ENCODE measurements at regions not wholly inside any gene's neighbourhood (a gene's known extent, or its start where the extent isn't known, plus 50 kb on each side); places are given as distances from the start of the nearest gene placed in this dataset.

- H3K4me2 ChIP-seq (ENCODE audit: insufficient read depth, low read length) = no peak overlapping the region
- no TSS peak for BruUV-seq (replicated peaks)
- H4K20me1 ChIP-seq (replicated peaks; ENCODE audit: control insufficient read depth, extremely low read depth, insufficient read depth, low read length) = no peaks in the 10 kb centered on the region
- no peaks in the 10 kb centered on the region for H3K9me3 ChIP-seq (replicated peaks; ENCODE audit: control insufficient read depth, insufficient read depth, low read length)
- H3K27ac ChIP-seq (ENCODE audit: insufficient read depth, low read depth, low read length) = no peak overlapping the region
- dilution Hi-C loops (cut with MboI; ENCODE audit: extremely low pct_ligation_motif_present, low sequenced_read_pairs) = no loop called here
- POLR2A ChIA-PET = no interaction called here
- no peak overlapping the region for H2AFZ ChIP-seq (ENCODE audit: low read depth, low read length)
- DNase-seq (ENCODE audit: low read depth, low spot score) (no peak), FAIRE-seq (no peak)
- TF ChIP-seq GATA2 (IDR thresholded peaks at IDR 0.05; ENCODE audit: insufficient read depth, insufficient read length, low read depth, low read length) = no peak
- TF ChIP-seq JUN (IDR thresholded peaks at IDR 0.05; ENCODE audit: borderline replicate concordance, insufficient read depth, insufficient read length, low read depth) = no peak
- CTCF ChIA-PET = interaction anchor here (0.8 to 2.1 kb wide), 9 partner anchors 8 to 372 kb away, joined by 3 to 15 read pairs (median 4); no protein-coding TSS in a partner anchor
- peaks cover 2% of the 10 kb centered on the region for H3K4me1 ChIP-seq (ENCODE audit: control insufficient read depth, extremely low read depth, insufficient read depth, low read length)
- no peak overlapping the region for H3K4me3 ChIP-seq (replicated peaks in 1 of 3; ENCODE audit: insufficient read depth in 1 of 3, low read depth in 1 of 3, low read length in 3 of 3)
- no peak overlapping the region for H3K9ac ChIP-seq (replicated peaks; ENCODE audit: extremely low read depth, insufficient read depth, low read length)
- H3K27me3 ChIP-seq (ENCODE audit: control insufficient read depth in 2 of 2, insufficient read depth in 2 of 2, low read length in 2 of 2) = peaks cover 0 to 2% of the 10 kb centered on the region in 2 experiments
- H3K79me2 ChIP-seq (ENCODE audit: control insufficient read depth, insufficient read depth, low read length) = no peaks in the 10 kb centered on the region
- intact Hi-C loops (cut with micrococcal nuclease) = loop anchor here (5.0 kb wide), 1 partner anchor 374 kb away; no protein-coding TSS in a partner anchor
- no peaks in the 10 kb centered on the region for H3K9me1 ChIP-seq (replicated peaks; ENCODE audit: control insufficient read depth, extremely low read depth, insufficient read depth, low read length)
- H3K36me3 ChIP-seq (ENCODE audit: control insufficient read depth in 2 of 2, extremely low read depth in 1 of 2, insufficient read depth in 2 of 2, low read length in 2 of 2) = no peaks in the 10 kb centered on the region
These were observed 96.9 kb upstream of the GLS start for GRCh38 chr2:190783513-190784263.

- intact Hi-C loops (cut with micrococcal nuclease) = no loop called here
- FAIRE-seq (no peak), DNase-seq (ENCODE audit: low read depth, low spot score) (no peak)
- Histone ChIP-seq H3K9me1 (replicated peaks; ENCODE audit: control insufficient read depth, extremely low read depth, insufficient read depth, low read length) (no peaks in the 10 kb centered on the region), H3K27ac (ENCODE audit: insufficient read depth, low read depth, low read length) (no peak overlapping the region), H4K20me1 (replicated peaks; ENCODE audit: control insufficient read depth, extremely low read depth, insufficient read depth, low read length) (no peaks in the 10 kb centered on the region), H3K9me3 (replicated peaks; ENCODE audit: control insufficient read depth, insufficient read depth, low read length) (no peaks in the 10 kb centered on the region), H3K27me3 (ENCODE audit: control insufficient read depth in 2 of 2, insufficient read depth in 2 of 2, low read length in 2 of 2) (peaks cover 0 to 2% of the 10 kb centered on the region in 2 experiments), H3K79me2 (ENCODE audit: control insufficient read depth, insufficient read depth, low read length) (no peaks in the 10 kb centered on the region), H3K4me1 (ENCODE audit: control insufficient read depth, extremely low read depth, insufficient read depth, low read length) (peaks cover 19% of the 10 kb centered on the region), H2AFZ (ENCODE audit: low read depth, low read length) (no peak overlapping the region), H3K9ac (replicated peaks; ENCODE audit: extremely low read depth, insufficient read depth, low read length) (no peak overlapping the region), H3K4me2 (ENCODE audit: insufficient read depth, low read length) (no peak overlapping the region), H3K36me3 (ENCODE audit: control insufficient read depth in 2 of 2, extremely low read depth in 1 of 2, insufficient read depth in 2 of 2, low read length in 2 of 2) (no peaks in the 10 kb centered on the region), H3K4me3 (replicated peaks in 1 of 3; ENCODE audit: insufficient read depth in 1 of 3, low read depth in 1 of 3, low read length in 3 of 3) (no peak overlapping the region)
- dilution Hi-C loops (cut with MboI; ENCODE audit: extremely low pct_ligation_motif_present, low sequenced_read_pairs) = no loop called here
- ChIA-PET POLR2A (no interaction called here), CTCF (interaction anchor here (1.5 kb wide), 1 partner anchor 32 kb away, joined by 4 read pairs; no protein-coding TSS in a partner anchor)
- no TSS peak for BruUV-seq (replicated peaks)
- TF ChIP-seq EZH2 (IDR thresholded peaks at IDR 0.05; ENCODE audit: borderline replicate concordance, low read depth, low read length, severe bottlenecking) (no peak), MAX (IDR thresholded peaks at IDR 0.05; ENCODE audit: insufficient read depth, insufficient read length) (no peak), CTCF (IDR thresholded peaks at IDR 0.05; ENCODE audit: extremely low read depth in 1 of 2, insufficient read depth in 1 of 2, low read depth in 1 of 2, low read length in 2 of 2) (no peak), GATA2 (IDR thresholded peaks at IDR 0.05; ENCODE audit: insufficient read depth, insufficient read length, low read depth, low read length) (no peak), POLR2A (IDR thresholded peaks at IDR 0.05; ENCODE audit: low read depth, low read length) (no peak), FOS (IDR thresholded peaks at IDR 0.05; ENCODE audit: borderline replicate concordance, insufficient read depth, low read length) (no peak), MYC (IDR thresholded peaks at IDR 0.05; ENCODE audit: low read depth, low read length) (no peak), POLR2AphosphoS5 (IDR thresholded peaks at IDR 0.05; ENCODE audit: insufficient read depth, low read depth, low read length) (no peak), JUN (IDR thresholded peaks at IDR 0.05; ENCODE audit: borderline replicate concordance, insufficient read depth, insufficient read length, low read depth) (no peak)
These were observed 95.3 kb upstream of the GLS start for GRCh38 chr2:190785334-190785733.
